OCI-LY1 (cell line): ENCODE measurements at regions not wholly inside any gene's neighbourhood (a gene's known extent, or its start where the extent isn't known, plus 50 kb on each side); places are given as distances from the start of the nearest gene placed in this dataset.

Source experiments
- CTCF ChIP-seq: fragments of 200-600 bp; sonication (generic), shearing (Covaris generic); IDR thresholded peaks from 2 replicates; pipeline ENCODE4 v1.5.1; 2017; ENCODE audit warnings: mild to moderate bottlenecking, antibody characterized with exemption, low read length, moderate library complexity, mixed read lengths
- EZH2 ChIP-seq: fragments of 200-600 bp; sonication (generic), shearing (Covaris generic); IDR thresholded peaks from 2 replicates; pipeline ENCODE4 v1.8.0; 2017; ENCODE audit warnings: borderline replicate concordance, mixed run types, mild to moderate bottlenecking, antibody characterized with exemption, low read length, moderate library complexity, mixed read lengths

GRCh38 chr4:23038626-23039491 is 346.1 kb downstream of the GBA3 start:
- no peak for TF ChIP-seq CTCF
- TF ChIP-seq EZH2 = no peak
